Glutamatergic neuron (in vitro differentiated cells): ENCODE measurements at regions not wholly inside any gene's neighbourhood (a gene's known extent, or its start where the extent isn't known, plus 50 kb on each side); places are given as distances from the start of the nearest gene placed in this dataset.

Source experiments
- DNase-seq: peaks from one replicate; pipeline ENCODE4 v3.0.0; 2022
- H3K27ac Mint-ChIP-seq: one replicate; pipeline ENCODE4 v1.8.0; 2020; ENCODE audit warnings: mild to moderate bottlenecking, mixed read lengths, inconsistent platforms; ENCODE audit not compliant: unreplicated experiment
- H3K27me3 Mint-ChIP-seq: one replicate; pipeline ENCODE4 v1.8.0; 2020; ENCODE audit warnings: mild to moderate bottlenecking, moderate library complexity, mixed read lengths, inconsistent platforms; ENCODE audit not compliant: unreplicated experiment
- H3K36me3 Mint-ChIP-seq: one replicate; pipeline ENCODE4 v1.8.0; 2020; ENCODE audit warnings: mild to moderate bottlenecking, mixed read lengths, inconsistent platforms; ENCODE audit not compliant: unreplicated experiment
- H3K4me1 Mint-ChIP-seq: one replicate; pipeline ENCODE4 v1.8.0; 2020; ENCODE audit warnings: mild to moderate bottlenecking, low read depth, mixed read lengths, inconsistent platforms; ENCODE audit not compliant: unreplicated experiment
- H3K4me3 Mint-ChIP-seq: one replicate; pipeline ENCODE4 v1.8.0; 2020; ENCODE audit warnings: mild to moderate bottlenecking, mixed read lengths, inconsistent platforms; ENCODE audit not compliant: unreplicated experiment
- H3K9me3 Mint-ChIP-seq: one replicate; pipeline ENCODE4 v1.8.0; 2020; ENCODE audit warnings: mild to moderate bottlenecking, moderate library complexity, mixed read lengths, inconsistent platforms; ENCODE audit not compliant: unreplicated experiment
- TF ChIP-seq, protein P1 (sequence below): fragments of 200-600 bp; sonication (generic); IDR thresholded peaks from one replicate; pipeline ENCODE4 v1.5.0; 2021; ENCODE audit not compliant: partially characterized antibody, unreplicated experiment

- Mint-ChIP-seq H3K36me3 (no peaks in the 10 kb centered on the region), H3K9me3 (no peaks in the 10 kb centered on the region), H3K27me3 (no peaks in the 10 kb centered on the region), H3K4me1 (no peaks in the 10 kb centered on the region), H3K4me3 (no peak overlapping the region), H3K27ac (no peak overlapping the region)
- TF ChIP-seq, protein P1, sequence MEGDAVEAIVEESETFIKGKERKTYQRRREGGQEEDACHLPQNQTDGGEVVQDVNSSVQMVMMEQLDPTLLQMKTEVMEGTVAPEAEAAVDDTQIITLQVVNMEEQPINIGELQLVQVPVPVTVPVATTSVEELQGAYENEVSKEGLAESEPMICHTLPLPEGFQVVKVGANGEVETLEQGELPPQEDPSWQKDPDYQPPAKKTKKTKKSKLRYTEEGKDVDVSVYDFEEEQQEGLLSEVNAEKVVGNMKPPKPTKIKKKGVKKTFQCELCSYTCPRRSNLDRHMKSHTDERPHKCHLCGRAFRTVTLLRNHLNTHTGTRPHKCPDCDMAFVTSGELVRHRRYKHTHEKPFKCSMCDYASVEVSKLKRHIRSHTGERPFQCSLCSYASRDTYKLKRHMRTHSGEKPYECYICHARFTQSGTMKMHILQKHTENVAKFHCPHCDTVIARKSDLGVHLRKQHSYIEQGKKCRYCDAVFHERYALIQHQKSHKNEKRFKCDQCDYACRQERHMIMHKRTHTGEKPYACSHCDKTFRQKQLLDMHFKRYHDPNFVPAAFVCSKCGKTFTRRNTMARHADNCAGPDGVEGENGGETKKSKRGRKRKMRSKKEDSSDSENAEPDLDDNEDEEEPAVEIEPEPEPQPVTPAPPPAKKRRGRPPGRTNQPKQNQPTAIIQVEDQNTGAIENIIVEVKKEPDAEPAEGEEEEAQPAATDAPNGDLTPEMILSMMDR: no peak
- DNase-seq: no peak
These were observed 51.1 kb upstream of the CRY1 start for GRCh38 chr12:107144441-107144840.

GRCh38 chr12:107144990-107145389 is 51.6 kb upstream of the CRY1 start:
- TF ChIP-seq, protein P1: no peak
- DNase-seq: no peak
- Mint-ChIP-seq H3K27ac (no peak overlapping the region), H3K4me1 (no peaks in the 10 kb centered on the region), H3K4me3 (no peak overlapping the region), H3K9me3 (no peaks in the 10 kb centered on the region), H3K27me3 (no peaks in the 10 kb centered on the region), H3K36me3 (no peaks in the 10 kb centered on the region)

DNA sequence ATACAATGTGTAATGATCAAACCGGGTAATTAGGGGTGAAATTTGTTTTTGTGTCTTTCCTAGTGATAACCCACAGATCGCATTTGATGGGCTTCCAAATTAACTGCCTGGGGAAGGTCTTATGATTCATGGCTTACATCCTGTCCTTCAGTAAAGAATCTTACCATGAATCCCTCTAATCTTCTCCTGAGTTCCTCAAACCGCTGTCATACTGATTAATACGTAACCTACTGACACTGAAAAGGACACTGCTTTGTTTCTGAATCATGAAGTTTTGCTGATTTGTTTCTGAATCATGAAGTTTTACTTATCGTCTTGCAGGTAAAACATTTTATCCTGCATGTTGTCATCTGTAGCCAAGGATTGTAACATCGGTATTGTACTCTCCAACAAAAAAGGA is 52.0 kb upstream of the CRY1 start:
- H3K9me3 Mint-ChIP-seq: no peaks in the 10 kb centered on the region
- H3K4me3 Mint-ChIP-seq: no peak overlapping the region
- DNase-seq: no peak
- H3K27me3 Mint-ChIP-seq: no peaks in the 10 kb centered on the region
- no peaks in the 10 kb centered on the region for H3K4me1 Mint-ChIP-seq
- H3K27ac Mint-ChIP-seq: no peak overlapping the region
- H3K36me3 Mint-ChIP-seq: no peaks in the 10 kb centered on the region
- TF ChIP-seq, protein P1: no peak

DNA sequence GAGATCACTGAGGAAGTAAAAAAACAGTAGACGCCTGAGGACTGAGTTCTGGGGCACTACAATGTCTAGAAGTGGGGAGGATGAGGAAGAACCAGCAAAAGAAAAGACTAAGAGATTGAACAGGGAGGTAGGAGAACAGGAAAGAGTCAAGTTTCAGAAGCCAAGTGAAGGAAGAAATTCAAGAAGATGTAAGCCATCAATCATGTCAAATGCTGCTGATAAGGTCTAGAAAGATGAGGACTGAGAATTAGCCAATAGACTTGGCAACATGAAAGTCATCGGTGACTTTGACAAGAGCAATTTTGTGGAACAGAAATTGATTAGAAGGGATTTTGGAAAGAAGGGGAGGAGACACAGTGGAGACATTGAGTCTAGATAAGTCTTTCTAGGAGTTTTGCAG is 54.8 kb upstream of the CRY1 start:
- TF ChIP-seq, protein P1: no peak
- Mint-ChIP-seq H3K27me3 (no peaks in the 10 kb centered on the region), H3K27ac (no peak overlapping the region), H3K4me3 (no peak overlapping the region), H3K9me3 (no peaks in the 10 kb centered on the region), H3K36me3 (no peaks in the 10 kb centered on the region), H3K4me1 (no peaks in the 10 kb centered on the region)
- DNase-seq: no peak

- DNase-seq: no peak
- peaks cover 4% of the 10 kb centered on the region for H3K36me3 Mint-ChIP-seq
- no peaks in the 10 kb centered on the region for H3K4me1 Mint-ChIP-seq
- H3K9me3 Mint-ChIP-seq: no peaks in the 10 kb centered on the region
- no peaks in the 10 kb centered on the region for H3K27me3 Mint-ChIP-seq
- TF ChIP-seq, protein P1: no peak
- H3K27ac Mint-ChIP-seq: no peak overlapping the region
- no peak overlapping the region for H3K4me3 Mint-ChIP-seq
These were observed 59.0 kb upstream of the CRY1 start for GRCh38 chr12:107152315-107152714.
